ENCODE measurements at regions not wholly inside any gene's neighbourhood (a gene's known extent, or its start where the extent isn't known, plus 50 kb on each side); places are given as distances from the start of the nearest gene placed in this dataset.
A peak's percentile ranks its signal among the peaks of the same experiment; 100 is the strongest.

DNA sequence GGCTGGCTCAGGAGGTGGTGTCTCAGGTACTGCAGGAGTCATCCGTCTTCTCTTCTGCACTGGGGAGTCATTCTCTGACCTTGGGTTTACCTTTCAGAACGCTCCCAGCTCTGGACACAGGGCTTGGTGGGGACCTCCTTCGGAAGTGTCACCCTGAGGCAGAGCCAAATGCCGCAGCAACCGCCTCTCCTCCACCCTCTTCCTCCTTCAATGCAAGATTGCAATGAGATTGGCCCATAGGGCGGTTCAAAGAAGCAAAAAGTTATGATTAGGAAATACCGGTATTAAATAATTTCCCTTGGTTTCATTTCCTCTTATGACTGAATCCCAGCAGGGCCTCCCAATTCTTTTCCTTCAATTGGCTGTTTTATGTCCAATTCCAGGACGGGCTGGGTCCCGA lies 178.8 kb downstream of the ACKR3 start:
- peak; percentile 82 to 92 (median 90) for DNase-seq

GRCh38 chr2:236748801-236749200 lies 179.2 kb downstream of the ACKR3 start:
- DNase-seq, result peak in 1 of 3 donors; percentile 36

GRCh38 chr2:236749346-236749745 lies 179.7 kb downstream of the ACKR3 start:
- peak; percentile 36 to 47 (median 39) for DNase-seq

GRCh38 chr2:236752096-236752495 lies 182.5 kb downstream of the ACKR3 start:
- no peak for DNase-seq

DNA sequence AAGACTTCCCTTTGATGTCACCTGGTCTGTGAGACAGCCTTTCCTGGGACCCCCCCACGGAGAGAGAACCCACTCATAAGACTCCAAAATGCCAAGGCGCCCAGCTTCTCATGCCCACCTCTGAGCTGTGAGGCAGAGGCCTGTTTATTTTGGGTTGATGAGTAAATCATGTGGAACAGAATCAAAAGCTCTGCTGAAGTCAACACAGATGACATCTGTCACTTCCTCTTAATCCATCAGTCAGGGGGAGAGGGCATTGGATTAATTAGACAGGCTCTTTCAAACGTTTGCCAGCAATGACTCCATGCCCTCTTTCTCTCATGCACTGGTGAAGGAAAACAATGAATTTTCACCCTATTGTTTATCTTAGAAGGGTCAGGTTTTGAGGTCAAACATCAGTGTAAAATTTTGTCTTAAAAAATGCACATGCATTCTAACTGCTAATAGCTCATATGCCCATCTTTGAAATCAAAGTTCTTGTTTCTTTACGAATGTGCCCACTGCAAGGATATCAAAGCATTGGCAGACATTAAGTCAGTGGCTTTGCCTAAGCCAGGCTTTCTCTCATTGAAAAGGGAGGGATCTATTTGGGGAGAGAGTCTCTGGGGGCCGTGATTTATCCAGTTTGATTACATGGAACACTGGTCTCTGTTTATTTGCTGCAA lies 184.1 kb downstream of the ACKR3 start:
- peak; percentile 57 to 78 (median 73) for DNase-seq

GRCh38 chr2:236754271-236754944 lies 184.8 kb downstream of the ACKR3 start:
- no peak for DNase-seq

DNA sequence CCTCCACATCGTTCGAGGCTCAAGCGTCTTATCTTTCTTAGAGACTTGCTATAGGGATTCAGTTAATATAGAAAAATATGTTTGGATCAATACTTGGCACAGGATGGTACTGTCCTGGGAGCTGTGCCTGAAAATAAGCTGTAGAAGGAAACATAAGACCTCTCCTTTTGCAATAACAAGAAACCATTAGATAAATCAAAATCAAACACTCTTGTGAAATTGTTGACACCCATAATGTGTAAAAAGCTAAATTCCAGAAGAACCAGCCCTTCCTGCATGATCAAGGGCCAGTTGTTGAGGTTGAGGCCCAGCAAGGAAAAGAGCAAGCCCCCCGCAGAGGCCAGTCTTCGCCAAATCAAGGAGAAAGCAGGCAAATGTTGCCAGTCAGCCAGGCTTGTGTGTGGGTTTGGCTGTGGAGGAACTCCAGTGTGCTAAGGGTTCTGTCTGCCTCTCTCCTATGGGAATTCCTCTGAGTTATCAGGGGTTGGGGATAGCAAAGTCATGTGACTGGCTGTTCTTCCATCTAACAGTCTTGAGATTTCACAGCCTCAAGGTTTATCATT lies 185.7 kb downstream of the ACKR3 start:
- peak in 1 of 3 donors; percentile 18 for DNase-seq

DNA sequence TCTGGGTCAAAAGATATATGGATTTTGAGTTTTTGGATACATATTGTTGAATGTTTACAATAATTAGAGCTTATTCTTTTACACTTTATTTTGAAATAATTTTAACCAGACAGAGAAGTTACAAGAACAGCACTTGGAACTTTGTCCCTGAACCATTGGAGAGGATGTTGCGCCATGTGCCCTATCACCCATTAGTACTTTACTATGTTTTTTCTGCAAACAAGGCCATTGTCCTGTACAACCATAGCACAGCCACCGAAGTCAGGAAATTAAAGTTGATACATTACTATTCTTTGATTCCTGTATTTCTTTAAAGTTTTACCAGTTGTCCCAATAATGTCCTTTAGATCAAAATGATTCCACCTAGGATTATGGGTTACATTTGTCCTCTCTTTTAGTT lies 188.8 kb downstream of the ACKR3 start:
- no peak for DNase-seq

DNA sequence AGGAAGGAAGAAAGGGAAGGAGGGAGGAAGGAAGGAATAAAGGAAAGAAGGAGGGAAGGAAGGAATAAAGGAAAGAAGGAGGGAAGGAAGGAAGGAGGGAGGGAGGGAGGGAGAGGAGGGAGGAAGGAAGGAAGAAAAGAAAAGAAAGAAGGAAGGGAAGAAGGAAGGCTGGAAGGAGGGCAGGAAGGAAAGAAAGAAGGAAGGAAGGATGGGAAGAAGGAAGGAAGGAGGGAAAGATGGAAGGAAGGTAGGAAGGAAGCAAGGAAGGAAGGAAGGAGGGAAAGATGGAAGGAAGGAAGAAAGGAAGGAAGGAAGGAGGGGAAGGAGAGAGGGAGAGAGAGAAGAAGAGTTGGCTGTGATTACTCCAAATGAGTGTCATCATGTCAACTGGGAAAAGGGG lies 190.6 kb downstream of the ACKR3 start:
- no peak for DNase-seq

- DNase-seq, result no peak
Measured at GRCh38 chr2:236761358-236761757, 191.7 kb downstream of the ACKR3 start.

DNA sequence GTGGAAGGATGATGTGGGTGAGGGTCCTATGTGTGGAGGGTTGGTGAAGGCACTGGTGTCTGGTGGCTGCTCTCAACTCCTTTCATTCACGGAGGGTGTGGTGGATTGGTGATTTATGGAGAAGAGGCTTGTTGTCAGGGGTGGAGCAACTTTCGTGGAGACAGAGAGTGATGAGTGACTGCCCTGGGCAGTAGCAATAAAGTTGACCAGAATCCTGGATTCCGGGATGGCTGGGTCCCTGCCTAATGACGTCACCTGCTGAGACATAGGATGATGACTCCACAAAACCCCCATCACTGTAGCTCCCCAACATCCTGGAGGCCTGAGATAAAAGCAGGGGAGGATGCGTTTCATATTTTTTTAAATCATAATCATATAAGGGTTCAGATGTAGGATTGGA lies 193.0 kb downstream of the ACKR3 start:
- no peak for DNase-seq

DNA sequence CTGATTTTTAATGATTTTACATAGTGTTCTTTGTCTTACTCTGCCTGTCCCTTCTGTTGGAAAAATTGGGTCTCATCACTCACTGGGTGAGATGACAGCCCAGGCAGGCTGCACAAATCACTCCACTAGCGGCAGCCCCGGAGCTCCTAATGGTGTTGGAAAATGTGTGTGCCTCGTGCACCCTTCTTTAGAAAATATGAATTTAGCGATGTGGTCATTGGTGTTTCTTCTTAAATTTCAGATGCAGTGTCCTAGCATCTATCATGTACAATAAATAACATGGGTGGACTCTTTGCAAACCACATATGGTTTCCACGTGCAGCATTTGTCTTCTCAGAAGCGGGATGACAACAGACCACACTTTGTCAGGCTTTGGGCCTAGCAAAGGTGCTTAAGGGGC lies 194.2 kb downstream of the ACKR3 start:
- DNase-seq, result no peak

DNA sequence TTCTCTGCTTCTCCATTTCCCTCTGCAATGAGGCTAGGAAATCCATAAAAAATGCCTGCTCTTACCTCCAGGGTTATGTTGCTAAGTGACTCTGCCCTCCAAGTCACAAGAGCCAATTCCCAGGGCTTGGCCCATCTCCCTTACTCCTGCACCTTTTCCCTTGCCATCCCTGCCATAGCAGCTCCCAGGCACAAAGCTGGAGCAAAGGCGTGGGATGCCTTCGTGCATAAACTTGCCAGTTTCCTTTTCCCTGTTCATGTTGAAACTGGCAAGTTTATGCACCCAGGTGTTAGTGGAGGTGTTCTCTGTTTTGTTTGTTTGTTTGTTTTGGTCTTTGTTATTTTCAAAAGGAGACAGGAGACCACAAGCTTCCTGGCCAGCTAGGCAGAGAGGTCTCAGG lies 195.1 kb downstream of the ACKR3 start:
- no peak for DNase-seq

DNA sequence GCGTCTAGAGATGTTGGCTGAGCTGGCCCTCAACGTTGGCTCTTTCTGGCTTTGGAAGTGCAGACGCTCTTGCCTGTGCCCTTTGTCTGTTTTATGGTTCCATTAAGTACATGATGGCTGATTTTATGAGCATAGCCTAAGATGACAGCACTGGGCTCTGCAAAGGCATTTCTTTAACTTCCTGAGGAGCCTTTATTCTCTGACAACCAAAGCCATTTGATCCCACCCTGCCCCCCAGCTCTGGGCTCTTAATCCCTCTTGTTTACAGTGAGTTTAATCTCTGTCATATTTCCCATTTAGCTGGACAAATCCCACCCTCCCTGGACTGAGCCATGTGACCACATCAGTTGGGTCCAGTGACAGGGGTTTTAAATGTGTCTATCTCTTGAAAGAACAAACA lies 195.9 kb downstream of the ACKR3 start:
- no peak for DNase-seq

GRCh38 chr2:236766850-236767249 lies 197.2 kb downstream of the ACKR3 start:
- DNase-seq, result no peak

DNA sequence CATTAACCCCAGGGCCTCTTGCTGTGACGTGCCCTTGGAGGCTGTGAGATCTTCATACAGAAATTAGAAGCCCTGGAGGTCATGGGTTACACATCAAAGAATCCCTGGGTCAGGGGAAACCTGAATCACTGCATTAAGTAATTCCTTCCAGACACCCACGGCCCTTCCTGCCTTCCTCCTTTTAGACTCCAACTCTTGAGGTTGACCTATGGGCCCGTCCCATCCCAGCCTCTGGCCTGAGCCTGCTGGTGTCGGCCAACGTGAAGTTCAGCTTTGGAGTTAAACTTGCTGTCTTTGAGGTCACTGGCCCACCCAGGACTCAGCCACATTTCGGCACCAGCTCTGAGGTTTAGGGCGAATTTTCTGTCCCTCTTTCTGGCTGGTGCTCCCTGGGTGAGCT lies 198.3 kb downstream of the ACKR3 start:
- DNase-seq, result peak; percentile 86 to 89 (median 88)

DNA sequence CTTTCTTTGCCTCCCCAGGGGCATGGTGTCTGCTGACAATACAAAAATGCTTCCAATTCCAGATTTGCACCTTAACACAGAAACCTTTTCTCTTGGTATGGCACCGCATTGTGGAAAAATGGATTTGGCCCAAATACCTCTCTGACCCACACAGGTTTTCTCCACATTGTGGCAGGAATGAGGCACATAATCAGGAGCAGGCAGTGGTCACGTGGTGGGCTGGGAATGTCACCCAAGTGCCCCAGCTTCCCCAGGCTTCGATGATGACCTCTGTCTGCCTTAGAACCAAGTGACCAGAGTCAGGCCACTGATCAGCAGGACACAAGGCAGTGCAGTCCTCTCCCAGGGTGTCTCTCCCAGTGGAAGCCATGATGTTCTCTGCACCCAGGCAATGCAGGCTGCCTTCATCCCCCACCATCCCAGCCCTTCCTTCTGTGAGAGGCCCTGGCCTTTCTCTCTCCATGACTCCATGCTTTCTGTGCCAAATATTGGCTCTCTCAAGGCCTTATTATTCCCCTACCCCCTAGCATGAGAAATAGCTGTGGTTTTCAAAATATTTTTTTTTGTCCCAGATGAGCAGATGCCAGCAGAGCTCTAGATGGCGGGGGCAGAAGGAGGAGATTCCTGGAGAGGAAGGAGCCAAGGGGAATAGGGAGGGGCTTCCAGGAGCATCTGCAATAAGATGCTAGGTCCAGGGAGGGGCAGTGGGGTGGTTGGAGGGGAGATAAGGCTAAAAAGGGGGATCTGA lies 198.9 kb downstream of the ACKR3 start:
- DNase-seq, result no peak

GRCh38 chr2:236769981-236770671 lies 200.5 kb downstream of the ACKR3 start:
- DNase-seq, result peak; percentile 44 to 65 (median 51)

GRCh38 chr2:236772220-236772837 lies 202.7 kb downstream of the ACKR3 start:
- no peak for DNase-seq

DNA sequence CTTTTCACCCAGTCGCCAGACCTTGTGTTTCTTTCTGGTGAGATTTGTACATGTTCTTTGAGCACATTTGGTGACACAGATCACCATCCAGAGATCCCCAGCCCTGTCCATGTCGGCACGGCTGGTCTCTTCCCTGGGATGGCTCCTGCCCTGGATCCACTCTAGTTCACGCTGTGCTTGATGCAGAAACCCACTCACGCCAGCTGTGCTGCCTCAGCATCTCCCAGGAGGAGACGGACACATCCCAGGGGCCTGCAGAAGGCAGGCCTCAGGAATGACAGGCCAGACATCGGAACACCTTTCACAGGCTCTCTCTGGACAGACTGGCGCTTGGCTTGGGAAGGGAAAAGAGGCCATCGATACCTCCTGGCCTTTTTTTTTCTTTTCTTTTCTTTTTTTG lies 203.6 kb downstream of the ACKR3 start:
- no peak for DNase-seq

GRCh38 chr2:236774171-236774570 lies 204.5 kb downstream of the ACKR3 start:
- DNase-seq, result no peak

DNA sequence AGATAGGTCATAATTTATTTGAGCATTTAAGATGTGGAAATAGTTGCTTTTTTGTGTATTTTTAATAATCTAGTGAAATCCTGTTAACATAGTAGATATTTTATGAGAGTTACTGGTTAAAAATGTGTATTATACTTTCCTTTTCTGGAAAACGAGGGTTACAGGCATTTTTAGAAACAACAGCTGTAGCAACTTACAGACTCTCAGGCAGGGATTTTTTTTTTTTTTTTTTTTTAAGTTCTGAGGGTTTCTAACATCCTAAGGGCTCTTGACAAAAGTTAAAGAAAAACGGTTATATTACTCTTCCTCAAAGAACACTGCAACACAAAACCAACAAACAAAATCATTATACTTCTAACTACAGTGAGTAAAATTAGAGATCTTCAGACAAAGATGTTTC lies 205.9 kb downstream of the ACKR3 start:
- no peak for DNase-seq

DNA sequence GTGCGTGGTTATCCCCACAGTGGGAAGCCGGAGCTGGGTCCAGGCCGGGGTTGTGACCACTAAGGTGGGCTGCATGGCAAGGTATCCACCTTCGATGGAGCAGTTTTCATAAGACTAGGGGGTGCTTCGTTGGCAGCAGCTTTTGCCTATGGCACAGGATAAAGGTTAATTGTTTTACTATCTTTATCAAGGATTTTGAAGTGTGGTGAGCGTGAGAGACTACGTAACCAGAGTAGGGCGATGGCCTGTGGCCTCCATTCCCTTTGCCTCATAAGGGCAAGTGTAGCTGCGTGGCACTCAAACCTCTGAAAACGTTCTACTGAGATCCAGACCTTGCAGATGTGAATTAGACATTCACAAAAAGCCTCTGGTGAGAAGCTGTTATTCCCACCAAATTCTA lies 206.6 kb downstream of the ACKR3 start:
- no peak for DNase-seq

Data from suppressor macrophage treated with lipopolysaccharide for 1 hour (primary cell).